ENCODE measurements at regions not wholly inside any gene's neighbourhood (a gene's known extent, or its start where the extent isn't known, plus 50 kb on each side); places are given as distances from the start of the nearest gene placed in this dataset.

DNA sequence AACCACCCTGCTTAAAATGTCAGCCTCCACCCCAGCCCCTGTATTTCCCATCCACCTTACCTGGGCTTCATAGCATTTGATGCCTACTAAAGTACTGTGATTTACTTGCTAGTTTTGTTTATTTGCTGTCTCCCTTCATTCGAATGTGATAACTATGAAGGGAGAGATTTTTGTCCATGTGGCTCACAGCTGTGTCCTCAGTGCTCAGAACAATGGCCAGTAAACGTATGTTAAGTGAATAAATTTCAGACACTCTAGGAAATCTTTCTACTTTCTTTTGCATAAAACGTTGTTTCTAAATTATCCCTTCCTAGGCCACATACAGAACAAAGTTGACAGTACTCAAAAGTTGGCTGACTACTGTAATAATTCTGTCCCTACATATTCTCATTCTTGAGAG, 114.7 kb upstream of the OTUD4 start:
- Histone ChIP-seq H3K36me3 (ENCODE audit: insufficient read depth, low read length) (no peaks in the 10 kb centered on the region), H3K4me3 (ENCODE audit: low read length, poor library complexity, severe bottlenecking) (no peak overlapping the region), H3F3A (ENCODE audit: low read depth) (peaks cover 7% of the 10 kb centered on the region), H3K9me3 (ENCODE audit: insufficient read depth, low read depth, low read length) (no peaks in the 10 kb centered on the region), H2AFZ (ENCODE audit: low read length) (no peak overlapping the region), H3K9me2 (replicated peaks; ENCODE audit: low read depth, low read length) (no peaks in the 10 kb centered on the region), H3K4me2 (ENCODE audit: low read depth, low read length, poor library complexity, severe bottlenecking) (no peak overlapping the region), H3K79me2 (ENCODE audit: insufficient read depth, low read length) (no peaks in the 10 kb centered on the region), H3K9ac (ENCODE audit: low read depth, low read length, poor library complexity, severe bottlenecking) (no peak overlapping the region), H3K4me1 (ENCODE audit: insufficient read depth, low read length, poor library complexity, severe bottlenecking) (peaks cover 26% of the 10 kb centered on the region), H4K20me1 (ENCODE audit: insufficient read depth, low read length, poor library complexity, severe bottlenecking) (no peaks in the 10 kb centered on the region), H3K27me3 (ENCODE audit: insufficient read depth, low read length, poor library complexity, severe bottlenecking) (no peaks in the 10 kb centered on the region)
- no peak for TF ChIP-seq EZH2phosphoT487 (IDR thresholded peaks at IDR 0.05; ENCODE audit: borderline replicate concordance)
- TF ChIP-seq, protein P1, sequence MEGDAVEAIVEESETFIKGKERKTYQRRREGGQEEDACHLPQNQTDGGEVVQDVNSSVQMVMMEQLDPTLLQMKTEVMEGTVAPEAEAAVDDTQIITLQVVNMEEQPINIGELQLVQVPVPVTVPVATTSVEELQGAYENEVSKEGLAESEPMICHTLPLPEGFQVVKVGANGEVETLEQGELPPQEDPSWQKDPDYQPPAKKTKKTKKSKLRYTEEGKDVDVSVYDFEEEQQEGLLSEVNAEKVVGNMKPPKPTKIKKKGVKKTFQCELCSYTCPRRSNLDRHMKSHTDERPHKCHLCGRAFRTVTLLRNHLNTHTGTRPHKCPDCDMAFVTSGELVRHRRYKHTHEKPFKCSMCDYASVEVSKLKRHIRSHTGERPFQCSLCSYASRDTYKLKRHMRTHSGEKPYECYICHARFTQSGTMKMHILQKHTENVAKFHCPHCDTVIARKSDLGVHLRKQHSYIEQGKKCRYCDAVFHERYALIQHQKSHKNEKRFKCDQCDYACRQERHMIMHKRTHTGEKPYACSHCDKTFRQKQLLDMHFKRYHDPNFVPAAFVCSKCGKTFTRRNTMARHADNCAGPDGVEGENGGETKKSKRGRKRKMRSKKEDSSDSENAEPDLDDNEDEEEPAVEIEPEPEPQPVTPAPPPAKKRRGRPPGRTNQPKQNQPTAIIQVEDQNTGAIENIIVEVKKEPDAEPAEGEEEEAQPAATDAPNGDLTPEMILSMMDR (conservative IDR thresholded peaks at IDR 0.05; ENCODE audit: low read length): no peak

DNA sequence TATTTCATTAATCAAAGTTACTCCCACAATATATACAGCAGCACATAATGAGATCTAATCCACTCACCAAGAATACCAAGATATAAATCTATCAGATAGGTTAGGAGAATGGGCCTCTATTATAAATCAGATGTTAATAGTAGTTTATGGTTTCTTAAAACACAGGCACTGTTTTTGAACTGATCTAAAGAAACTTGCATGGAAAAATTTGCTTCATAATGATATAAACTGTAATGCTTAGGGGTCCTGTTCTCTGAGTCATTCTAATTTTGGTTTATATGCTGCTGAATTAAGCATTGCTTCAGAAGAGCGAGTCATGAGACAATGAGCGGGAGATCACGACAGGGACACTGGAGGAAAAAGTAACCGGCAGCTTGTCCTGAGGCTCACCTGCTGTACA, 113.3 kb upstream of the OTUD4 start:
- no peaks in the 10 kb centered on the region for H3F3A ChIP-seq (ENCODE audit: low read depth)
- peaks cover 15% of the 10 kb centered on the region for H3K4me1 ChIP-seq (ENCODE audit: insufficient read depth, low read length, poor library complexity, severe bottlenecking)
- no peaks in the 10 kb centered on the region for H3K79me2 ChIP-seq (ENCODE audit: insufficient read depth, low read length)
- no peaks in the 10 kb centered on the region for H3K36me3 ChIP-seq (ENCODE audit: insufficient read depth, low read length)
- H3K9ac ChIP-seq (ENCODE audit: low read depth, low read length, poor library complexity, severe bottlenecking): no peak overlapping the region
- no peak overlapping the region for H3K4me3 ChIP-seq (ENCODE audit: low read length, poor library complexity, severe bottlenecking)
- TF ChIP-seq, protein P1 (conservative IDR thresholded peaks at IDR 0.05; ENCODE audit: low read length): no peak
- no peak for TF ChIP-seq EZH2phosphoT487 (IDR thresholded peaks at IDR 0.05; ENCODE audit: borderline replicate concordance)
- H3K9me3 ChIP-seq (ENCODE audit: insufficient read depth, low read depth, low read length): no peaks in the 10 kb centered on the region
- H4K20me1 ChIP-seq (ENCODE audit: insufficient read depth, low read length, poor library complexity, severe bottlenecking): no peaks in the 10 kb centered on the region
- no peaks in the 10 kb centered on the region for H3K27me3 ChIP-seq (ENCODE audit: insufficient read depth, low read length, poor library complexity, severe bottlenecking)
- H2AFZ ChIP-seq (ENCODE audit: low read length): no peak overlapping the region
- no peak overlapping the region for H3K4me2 ChIP-seq (ENCODE audit: low read depth, low read length, poor library complexity, severe bottlenecking)
- H3K9me2 ChIP-seq (replicated peaks; ENCODE audit: low read depth, low read length): no peaks in the 10 kb centered on the region

DNA sequence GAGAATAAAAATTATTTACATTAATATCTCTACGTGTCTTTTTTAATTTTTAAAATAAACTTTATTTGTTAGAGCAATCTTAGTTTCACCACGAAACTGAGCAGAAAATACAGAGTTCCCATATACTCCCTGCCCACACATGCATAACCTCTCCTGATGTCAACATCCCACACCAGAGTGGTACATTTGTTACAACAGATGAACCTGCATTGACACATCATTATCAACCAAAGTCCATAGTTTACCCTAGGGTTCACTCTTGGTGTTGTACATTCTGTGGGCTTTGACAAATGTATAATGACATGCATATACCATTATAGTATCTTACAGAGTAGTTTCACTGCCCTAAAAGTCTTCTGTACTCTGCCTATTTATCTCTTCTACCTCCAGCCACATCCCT, 110.6 kb upstream of the OTUD4 start:
- Histone ChIP-seq H3K4me1 (ENCODE audit: insufficient read depth, low read length, poor library complexity, severe bottlenecking) (no peaks in the 10 kb centered on the region), H3K36me3 (ENCODE audit: insufficient read depth, low read length) (no peaks in the 10 kb centered on the region), H3K79me2 (ENCODE audit: insufficient read depth, low read length) (no peaks in the 10 kb centered on the region), H2AFZ (ENCODE audit: low read length) (no peak overlapping the region), H3K9ac (ENCODE audit: low read depth, low read length, poor library complexity, severe bottlenecking) (no peak overlapping the region), H3K9me3 (ENCODE audit: insufficient read depth, low read depth, low read length) (no peaks in the 10 kb centered on the region), H3K9me2 (replicated peaks; ENCODE audit: low read depth, low read length) (no peaks in the 10 kb centered on the region), H3K4me2 (ENCODE audit: low read depth, low read length, poor library complexity, severe bottlenecking) (no peak overlapping the region), H4K20me1 (ENCODE audit: insufficient read depth, low read length, poor library complexity, severe bottlenecking) (no peaks in the 10 kb centered on the region), H3F3A (ENCODE audit: low read depth) (no peaks in the 10 kb centered on the region), H3K4me3 (ENCODE audit: low read length, poor library complexity, severe bottlenecking) (no peak overlapping the region), H3K27me3 (ENCODE audit: insufficient read depth, low read length, poor library complexity, severe bottlenecking) (no peaks in the 10 kb centered on the region)
- TF ChIP-seq, protein P1 (conservative IDR thresholded peaks at IDR 0.05; ENCODE audit: low read length): no peak
- no peak for TF ChIP-seq EZH2phosphoT487 (IDR thresholded peaks at IDR 0.05; ENCODE audit: borderline replicate concordance)
